ENCODE measurements at regions not wholly inside any gene's neighbourhood (a gene's known extent, or its start where the extent isn't known, plus 50 kb on each side); places are given as distances from the start of the nearest gene placed in this dataset.

GRCh38 chr9:31807574-31808256 is 576.7 kb upstream of the ACO1 start:
- no peak overlapping the region for H3K4me3 ChIP-seq (ENCODE audit: low read length)
- TF ChIP-seq ZNF274 (IDR thresholded peaks at IDR 0.05; ENCODE audit: low read depth, low read length): no peak

GRCh38 chr9:31808766-31809165 is 575.7 kb upstream of the ACO1 start:
- H3K4me3 ChIP-seq (ENCODE audit: low read length): no peak overlapping the region
- TF ChIP-seq ZNF274 (IDR thresholded peaks at IDR 0.05; ENCODE audit: low read depth, low read length): no peak

- no peak for TF ChIP-seq ZNF274 (IDR thresholded peaks at IDR 0.05; ENCODE audit: low read depth, low read length)
- no peak overlapping the region for H3K4me3 ChIP-seq (ENCODE audit: low read length)
Observed at GRCh38 chr9:31820426-31820825, 564.0 kb upstream of the ACO1 start.

GRCh38 chr9:31821583-31821982 is 562.9 kb upstream of the ACO1 start:
- H3K4me3 ChIP-seq (ENCODE audit: low read length): no peak overlapping the region
- no peak for TF ChIP-seq ZNF274 (IDR thresholded peaks at IDR 0.05; ENCODE audit: low read depth, low read length)

- no peak overlapping the region for H3K4me3 ChIP-seq (ENCODE audit: low read length)
- TF ChIP-seq ZNF274 (IDR thresholded peaks at IDR 0.05; ENCODE audit: low read depth, low read length): no peak
Observed at GRCh38 chr9:31823365-31823764, 561.1 kb upstream of the ACO1 start.

- H3K4me3 ChIP-seq (ENCODE audit: low read length): no peak overlapping the region
- no peak for TF ChIP-seq ZNF274 (IDR thresholded peaks at IDR 0.05; ENCODE audit: low read depth, low read length)
Observed at GRCh38 chr9:31824860-31825259, 559.6 kb upstream of the ACO1 start.

GRCh38 chr9:31837211-31837610 is 547.2 kb upstream of the ACO1 start:
- H3K4me3 ChIP-seq (ENCODE audit: low read length): no peak overlapping the region
- TF ChIP-seq ZNF274 (IDR thresholded peaks at IDR 0.05; ENCODE audit: low read depth, low read length): no peak

- no peak overlapping the region for H3K4me3 ChIP-seq (ENCODE audit: low read length)
- TF ChIP-seq ZNF274 (IDR thresholded peaks at IDR 0.05; ENCODE audit: low read depth, low read length): no peak
Observed at GRCh38 chr9:31839273-31839672, 545.2 kb upstream of the ACO1 start.

- no peak for TF ChIP-seq ZNF274 (IDR thresholded peaks at IDR 0.05; ENCODE audit: low read depth, low read length)
Observed at GRCh38 chr9:31840702-31841101, 543.7 kb upstream of the ACO1 start.

GRCh38 chr9:31847963-31848362 is 536.5 kb upstream of the ACO1 start:
- H3K4me3 ChIP-seq (ENCODE audit: low read length): no peak overlapping the region
- TF ChIP-seq ZNF274 (IDR thresholded peaks at IDR 0.05; ENCODE audit: low read depth, low read length): no peak

More at GRCh38 chr9:31840702-31841101, 543.7 kb upstream of the ACO1 start:
- H3K4me3 ChIP-seq (ENCODE audit: low read length): no peak overlapping the region

- no peak for TF ChIP-seq ZNF274 (IDR thresholded peaks at IDR 0.05; ENCODE audit: low read depth, low read length)
- H3K4me3 ChIP-seq (ENCODE audit: low read length): no peak overlapping the region
Observed at GRCh38 chr9:31848505-31849285, 535.7 kb upstream of the ACO1 start.

- no peak overlapping the region for H3K4me3 ChIP-seq (ENCODE audit: low read length)
- no peak for TF ChIP-seq ZNF274 (IDR thresholded peaks at IDR 0.05; ENCODE audit: low read depth, low read length)
Observed at GRCh38 chr9:31854187-31854586, 530.3 kb upstream of the ACO1 start.

- TF ChIP-seq ZNF274 (IDR thresholded peaks at IDR 0.05; ENCODE audit: low read depth, low read length): no peak
- no peak overlapping the region for H3K4me3 ChIP-seq (ENCODE audit: low read length)
Observed at GRCh38 chr9:31868830-31869229, 515.6 kb upstream of the ACO1 start.

- TF ChIP-seq ZNF274 (IDR thresholded peaks at IDR 0.05; ENCODE audit: low read depth, low read length): no peak
- no peak overlapping the region for H3K4me3 ChIP-seq (ENCODE audit: low read length)
Observed at GRCh38 chr9:31870276-31870675, 514.2 kb upstream of the ACO1 start.

- TF ChIP-seq ZNF274 (IDR thresholded peaks at IDR 0.05; ENCODE audit: low read depth, low read length): no peak
Observed at GRCh38 chr9:31873722-31874121, 510.7 kb upstream of the ACO1 start.

More at GRCh38 chr9:31873722-31874121, 510.7 kb upstream of the ACO1 start:
- no peak overlapping the region for H3K4me3 ChIP-seq (ENCODE audit: low read length)

Data from GM08714 (cell line).